Activated CD4-positive, alpha-beta memory T cell treated with anti-CD3 and anti-CD28 coated beads, Interleukin-2, amount 10 ng/mL, durations not matched to agents 7 days and 5 days (primary cell): ENCODE measurements at regions not wholly inside any gene's neighbourhood (a gene's known extent, or its start where the extent isn't known, plus 50 kb on each side); places are given as distances from the start of the nearest gene placed in this dataset.

Experiments
- CTCF ChIA-PET: fragments of 350-600 bp; sonication (Branson Sonifier 250); formaldehyde crosslinking; loops from one replicate; lab custom pipeline; 2021; ENCODE audit warnings: antibody characterized with exemption, inconsistent platforms; lab: Charles Lee
- POLR2A ChIA-PET: fragments of 350-600 bp; sonication (Branson Sonifier 250); formaldehyde crosslinking; loops from one replicate; lab custom pipeline; 2021; ENCODE audit warnings: antibody characterized with exemption; lab: Charles Lee
- DNase-seq: peaks from one replicate; pipeline ENCODE4 v3.0.0-alpha.2; 2020
- H3K27ac Mint-ChIP-seq: one replicate; pipeline ENCODE4 v1.8.0; 2021; ENCODE audit warnings: mild to moderate bottlenecking, mixed read lengths
- H3K27me3 Mint-ChIP-seq: one replicate; pipeline ENCODE4 v1.8.0; 2021; ENCODE audit warnings: mixed read lengths
- H3K36me3 Mint-ChIP-seq: one replicate; pipeline ENCODE4 v1.8.0; 2021; ENCODE audit warnings: low read depth, mixed read lengths
- H3K4me1 Mint-ChIP-seq: one replicate; pipeline ENCODE4 v1.8.0; 2021; ENCODE audit warnings: mixed read lengths
- H3K4me3 Mint-ChIP-seq: one replicate; pipeline ENCODE4 v1.8.0; 2021; ENCODE audit warnings: mild to moderate bottlenecking, mixed read lengths
- H3K9me3 Mint-ChIP-seq: one replicate; pipeline ENCODE4 v1.8.0; 2021; ENCODE audit warnings: mixed read lengths

DNA sequence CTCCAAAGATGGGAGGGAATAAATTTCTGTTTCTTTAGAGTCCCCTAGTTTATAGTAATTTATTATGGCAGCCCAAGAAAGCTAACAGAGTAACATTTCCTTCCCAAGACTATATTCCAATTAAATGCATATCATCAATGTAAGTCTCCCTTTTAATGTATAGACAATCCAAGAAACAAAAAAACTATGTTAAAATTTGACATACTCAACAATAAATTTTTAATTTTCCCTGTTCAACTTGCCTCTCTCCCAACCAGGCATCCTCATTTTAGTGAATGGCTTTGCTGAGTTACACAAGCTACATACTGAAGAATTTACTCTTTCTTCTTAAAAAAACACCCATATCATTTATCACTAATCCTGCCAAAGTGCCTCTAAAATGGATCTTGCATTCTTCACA is 1357.7 kb downstream of the PCDH9 start:
- H3K27ac Mint-ChIP-seq, result no peak overlapping the region
- POLR2A ChIA-PET, result no interaction called here
- H3K4me3 Mint-ChIP-seq, result no peak overlapping the region
- DNase-seq, result no peak
- no peaks in the 10 kb centered on the region for H3K27me3 Mint-ChIP-seq
- no peaks in the 10 kb centered on the region for H3K36me3 Mint-ChIP-seq
- H3K9me3 Mint-ChIP-seq, result peaks cover 1% of the 10 kb centered on the region
- CTCF ChIA-PET, result no interaction called here
- H3K4me1 Mint-ChIP-seq, result no peaks in the 10 kb centered on the region

DNA sequence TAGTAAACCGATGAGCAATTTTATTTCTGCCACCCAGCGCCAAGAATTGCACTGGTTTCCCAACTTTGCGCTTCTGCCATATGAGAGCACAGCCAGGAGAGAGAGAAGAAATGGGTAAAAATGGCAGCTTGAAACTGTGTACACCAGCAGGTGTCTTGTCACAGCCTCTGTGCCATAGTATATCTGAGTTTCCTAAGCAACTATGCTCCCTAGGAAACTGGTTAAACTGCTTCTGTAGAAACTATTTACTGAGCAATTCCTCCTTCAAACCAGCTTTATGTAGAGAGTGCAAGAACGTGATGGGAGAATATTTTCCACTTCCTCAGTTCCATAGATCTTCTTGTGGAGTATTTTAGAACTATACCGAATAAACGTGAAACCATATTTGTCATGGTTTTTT is 1361.3 kb downstream of the PCDH9 start:
- H3K36me3 Mint-ChIP-seq, result no peaks in the 10 kb centered on the region
- H3K4me3 Mint-ChIP-seq, result no peak overlapping the region
- no peaks in the 10 kb centered on the region for H3K4me1 Mint-ChIP-seq
- DNase-seq, result no peak
- H3K9me3 Mint-ChIP-seq, result peaks cover 4% of the 10 kb centered on the region
- CTCF ChIA-PET, result no interaction called here
- H3K27me3 Mint-ChIP-seq, result no peaks in the 10 kb centered on the region
- POLR2A ChIA-PET, result no interaction called here
- no peak overlapping the region for H3K27ac Mint-ChIP-seq

DNA sequence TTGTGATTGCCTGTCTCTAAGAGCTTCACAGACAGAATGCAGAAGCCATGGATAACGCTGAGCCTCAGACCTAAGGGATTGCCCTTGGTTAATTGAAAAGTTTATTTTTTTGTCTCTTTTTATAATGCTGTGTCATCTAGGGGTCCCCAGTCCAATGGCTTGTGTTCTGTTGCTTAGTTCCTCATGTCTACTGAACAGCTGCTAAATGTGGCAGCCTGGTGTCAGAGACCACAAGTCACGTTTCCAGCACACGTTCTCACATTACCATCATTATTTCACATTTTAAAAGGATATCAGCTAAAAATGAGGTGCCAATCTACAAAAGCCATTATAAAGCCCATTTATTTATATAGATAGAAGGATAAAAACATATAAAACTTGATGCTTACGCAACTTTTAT is 1362.0 kb downstream of the PCDH9 start:
- CTCF ChIA-PET, result no interaction called here
- Mint-ChIP-seq H3K4me1 (no peaks in the 10 kb centered on the region), H3K27me3 (no peaks in the 10 kb centered on the region), H3K9me3 (peaks cover 4% of the 10 kb centered on the region), H3K27ac (no peak overlapping the region), H3K36me3 (no peaks in the 10 kb centered on the region), H3K4me3 (no peak overlapping the region)
- POLR2A ChIA-PET, result no interaction called here
- no peak for DNase-seq

DNA sequence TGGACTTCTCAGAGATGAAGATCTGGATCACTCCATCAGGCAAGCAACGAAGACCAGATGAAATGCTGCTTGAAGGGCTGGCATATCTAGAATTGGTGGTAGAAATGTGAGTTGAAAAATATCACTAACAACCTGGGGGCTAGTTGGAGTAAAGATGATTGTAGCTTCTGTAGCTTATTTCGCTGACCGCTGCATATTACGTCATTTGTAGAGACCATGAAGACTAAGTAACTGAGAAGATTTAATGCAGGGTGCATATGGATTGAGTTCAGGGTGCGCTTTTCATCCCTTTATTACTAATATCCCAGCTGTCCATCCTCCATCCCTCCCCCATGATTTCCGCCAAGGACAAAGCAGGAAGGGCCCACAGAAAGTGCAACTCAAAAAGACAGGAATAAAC is 1364.0 kb downstream of the PCDH9 start:
- no peak overlapping the region for H3K27ac Mint-ChIP-seq
- POLR2A ChIA-PET, result no interaction called here
- H3K36me3 Mint-ChIP-seq, result no peaks in the 10 kb centered on the region
- DNase-seq, result no peak
- CTCF ChIA-PET, result no interaction called here
- H3K27me3 Mint-ChIP-seq, result no peaks in the 10 kb centered on the region
- no peak overlapping the region for H3K4me3 Mint-ChIP-seq
- no peaks in the 10 kb centered on the region for H3K4me1 Mint-ChIP-seq
- H3K9me3 Mint-ChIP-seq, result peaks cover 4% of the 10 kb centered on the region

DNA sequence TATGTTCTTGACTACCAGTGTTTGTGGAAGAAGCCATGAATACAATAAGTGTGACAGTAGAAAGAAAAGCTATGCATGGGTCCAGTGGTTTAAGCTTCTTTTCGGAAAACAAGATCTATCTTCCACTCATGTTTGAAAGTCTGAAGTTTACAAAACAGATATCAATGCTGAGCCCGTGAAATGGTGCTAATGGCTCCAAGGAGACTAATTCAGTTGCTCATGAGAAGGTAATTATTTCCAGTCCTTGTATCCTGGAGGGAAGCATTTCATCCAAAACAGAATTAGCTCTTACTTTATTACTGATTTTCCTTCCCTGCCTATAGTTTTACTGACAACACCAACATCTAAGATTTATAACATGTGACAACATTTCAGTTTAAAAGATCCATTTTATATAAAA is 1364.9 kb downstream of the PCDH9 start:
- H3K4me1 Mint-ChIP-seq, result no peaks in the 10 kb centered on the region
- H3K27me3 Mint-ChIP-seq, result no peaks in the 10 kb centered on the region
- no peak for DNase-seq
- POLR2A ChIA-PET, result no interaction called here
- no peak overlapping the region for H3K4me3 Mint-ChIP-seq
- H3K9me3 Mint-ChIP-seq, result peaks cover 4% of the 10 kb centered on the region
- no peaks in the 10 kb centered on the region for H3K36me3 Mint-ChIP-seq
- CTCF ChIA-PET, result no interaction called here
- no peak overlapping the region for H3K27ac Mint-ChIP-seq

DNA sequence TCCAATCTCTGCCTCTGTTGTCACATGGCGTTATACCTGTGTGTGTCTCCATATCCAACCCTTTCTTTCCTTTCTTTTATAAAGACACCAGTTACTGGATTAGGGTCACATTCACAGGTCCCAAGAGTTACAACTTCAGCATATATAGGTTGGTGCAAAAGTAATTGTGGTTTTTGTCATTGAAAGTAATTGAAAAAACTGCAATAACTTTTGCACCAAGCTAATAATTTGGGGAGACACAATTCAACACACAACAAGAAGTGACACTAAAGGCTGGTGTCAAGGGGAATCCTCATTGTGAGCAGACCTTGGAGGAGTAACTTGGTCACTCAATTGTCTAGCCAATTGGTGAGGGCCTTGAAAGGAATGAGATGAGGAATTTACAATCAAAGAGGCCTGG is 1366.1 kb downstream of the PCDH9 start:
- Mint-ChIP-seq H3K4me3 (no peak overlapping the region), H3K4me1 (no peaks in the 10 kb centered on the region), H3K9me3 (peaks cover 9% of the 10 kb centered on the region), H3K36me3 (no peaks in the 10 kb centered on the region), H3K27me3 (no peaks in the 10 kb centered on the region), H3K27ac (no peak overlapping the region)
- no peak for DNase-seq
- ChIA-PET CTCF (no interaction called here), POLR2A (no interaction called here)

DNA sequence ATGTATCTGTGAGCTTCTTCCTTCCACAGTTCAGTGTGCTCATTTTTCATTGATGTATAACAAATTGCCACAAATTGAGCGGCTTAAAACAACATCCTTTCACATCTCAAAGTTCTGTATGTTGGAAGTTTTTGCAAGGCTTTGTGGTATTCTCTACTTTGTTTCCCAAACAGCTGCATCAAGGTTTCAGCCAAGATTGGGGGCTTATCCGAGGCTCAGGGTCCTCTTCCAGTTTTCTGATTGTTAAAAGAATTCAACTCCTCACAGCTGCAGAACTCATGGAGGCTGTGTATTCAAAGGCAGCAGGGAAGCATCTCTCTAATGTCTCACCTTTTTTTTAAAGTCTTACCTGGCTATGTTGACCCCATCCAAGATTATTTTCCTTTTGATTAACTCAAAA is 1369.8 kb downstream of the PCDH9 start:
- H3K4me1 Mint-ChIP-seq, result no peaks in the 10 kb centered on the region
- peaks cover 5% of the 10 kb centered on the region for H3K9me3 Mint-ChIP-seq
- H3K27ac Mint-ChIP-seq, result no peak overlapping the region
- no peak for DNase-seq
- ChIA-PET CTCF (no interaction called here), POLR2A (no interaction called here)
- H3K27me3 Mint-ChIP-seq, result no peaks in the 10 kb centered on the region
- H3K4me3 Mint-ChIP-seq, result no peak overlapping the region
- no peaks in the 10 kb centered on the region for H3K36me3 Mint-ChIP-seq

DNA sequence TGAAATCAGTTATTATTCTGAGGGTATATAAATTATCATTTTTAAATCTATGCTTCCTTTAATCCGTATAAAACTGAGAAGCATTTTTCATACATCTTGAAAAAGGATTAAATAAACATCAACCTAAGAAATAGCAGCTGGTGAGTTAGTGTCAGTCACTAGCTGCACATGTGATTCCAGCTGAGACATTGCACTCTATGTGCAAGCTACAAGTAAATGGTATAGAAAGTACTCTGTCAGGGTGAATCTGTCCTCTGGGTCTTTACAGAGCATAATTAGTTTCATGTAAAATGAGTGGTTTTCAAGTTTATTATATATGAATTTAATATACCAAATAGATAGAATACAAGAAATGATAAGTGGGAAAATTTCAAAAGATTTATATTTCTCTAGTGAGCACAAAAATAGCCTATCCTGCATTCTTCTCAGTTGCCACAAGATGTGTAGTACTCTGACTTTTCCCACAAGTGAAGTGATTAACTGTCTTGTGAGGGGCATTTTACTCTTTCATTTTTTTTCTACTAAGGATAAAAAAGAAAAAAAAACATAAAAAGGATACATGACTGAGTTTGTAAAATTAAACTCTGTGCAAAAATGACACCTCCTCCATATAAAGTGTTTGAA is 1372.1 kb downstream of the PCDH9 start:
- H3K4me1 Mint-ChIP-seq, result no peaks in the 10 kb centered on the region
- no peak overlapping the region for H3K27ac Mint-ChIP-seq
- H3K9me3 Mint-ChIP-seq, result peaks cover 5% of the 10 kb centered on the region
- POLR2A ChIA-PET, result no interaction called here
- no peak for DNase-seq
- no peaks in the 10 kb centered on the region for H3K36me3 Mint-ChIP-seq
- CTCF ChIA-PET, result no interaction called here
- no peak overlapping the region for H3K4me3 Mint-ChIP-seq
- no peaks in the 10 kb centered on the region for H3K27me3 Mint-ChIP-seq

DNA sequence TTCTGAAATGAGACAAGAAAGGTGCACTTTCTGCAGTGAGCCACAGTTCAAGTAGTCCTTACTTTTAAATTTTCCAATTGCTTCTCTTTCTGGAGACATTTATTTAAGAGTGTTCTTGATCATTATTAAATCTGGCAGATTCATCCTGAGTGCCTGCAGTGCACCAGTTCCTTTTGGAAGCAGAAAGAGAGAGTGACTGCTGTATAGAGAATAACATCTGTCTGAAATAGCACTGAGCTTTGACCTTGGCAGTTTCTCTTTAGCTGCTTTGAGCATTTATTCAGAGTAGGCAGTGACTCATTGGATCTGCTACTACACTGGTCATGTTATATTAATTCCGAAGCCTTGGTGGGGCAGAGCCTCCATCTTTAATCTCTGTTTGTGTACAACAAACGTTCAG is 1373.7 kb downstream of the PCDH9 start:
- Mint-ChIP-seq H3K4me1 (no peaks in the 10 kb centered on the region), H3K27ac (no peak overlapping the region), H3K27me3 (no peaks in the 10 kb centered on the region), H3K36me3 (no peaks in the 10 kb centered on the region), H3K4me3 (no peak overlapping the region), H3K9me3 (peaks cover 5% of the 10 kb centered on the region)
- no peak for DNase-seq
- CTCF ChIA-PET, result no interaction called here
- POLR2A ChIA-PET, result no interaction called here

DNA sequence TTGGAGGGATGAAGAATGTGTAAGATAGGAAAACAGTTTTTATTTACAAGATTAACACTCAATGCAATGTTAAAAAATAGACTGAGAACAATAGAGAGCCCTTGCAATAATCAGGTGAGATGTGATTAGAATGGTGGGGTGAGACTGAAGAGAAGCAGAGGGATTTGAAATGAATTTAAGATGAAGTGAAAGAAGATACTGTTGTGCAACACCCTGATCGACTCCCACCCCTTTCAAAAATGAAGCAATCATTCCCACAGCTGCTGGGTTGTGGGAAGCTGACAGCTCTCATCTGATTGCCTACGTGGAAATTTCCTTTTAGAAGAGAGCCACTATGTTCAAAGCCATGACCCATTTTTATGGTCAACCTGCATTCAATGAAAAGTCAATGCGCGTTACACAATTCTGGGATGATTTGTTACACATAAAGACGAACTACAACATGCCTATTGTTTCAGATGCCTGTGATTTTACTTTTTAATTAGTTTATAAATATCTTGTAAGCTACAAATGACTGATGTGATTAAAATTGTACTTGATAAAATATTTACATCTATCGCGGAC is 1374.8 kb downstream of the PCDH9 start:
- Mint-ChIP-seq H3K27me3 (no peaks in the 10 kb centered on the region), H3K27ac (no peak overlapping the region), H3K36me3 (no peaks in the 10 kb centered on the region), H3K4me1 (no peaks in the 10 kb centered on the region), H3K9me3 (peaks cover 5% of the 10 kb centered on the region), H3K4me3 (no peak overlapping the region)
- POLR2A ChIA-PET, result no interaction called here
- CTCF ChIA-PET, result no interaction called here
- no peak for DNase-seq

DNA sequence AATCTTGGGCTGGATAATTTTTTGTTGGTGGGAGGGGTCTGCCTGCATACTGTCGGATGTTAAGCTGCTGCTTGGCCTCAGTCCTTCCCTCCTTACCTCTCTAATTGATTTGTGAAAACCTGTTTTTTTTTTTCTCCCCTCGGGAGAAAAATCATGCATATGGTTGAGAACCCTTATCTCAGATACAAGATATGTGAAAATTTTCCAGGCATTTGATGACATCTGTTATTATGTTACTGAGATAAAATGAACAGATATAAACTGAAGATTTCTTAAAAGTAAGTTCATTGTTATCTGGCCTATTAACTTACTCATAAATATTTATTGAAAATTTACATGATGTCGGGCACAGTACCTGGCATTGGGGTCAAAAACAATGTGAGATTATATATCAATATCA is 1375.7 kb downstream of the PCDH9 start:
- ChIA-PET CTCF (no interaction called here), POLR2A (no interaction called here)
- Mint-ChIP-seq H3K4me3 (no peak overlapping the region), H3K9me3 (peaks cover 2% of the 10 kb centered on the region), H3K4me1 (no peaks in the 10 kb centered on the region), H3K27ac (no peak overlapping the region), H3K36me3 (no peaks in the 10 kb centered on the region), H3K27me3 (no peaks in the 10 kb centered on the region)
- DNase-seq, result no peak

DNA sequence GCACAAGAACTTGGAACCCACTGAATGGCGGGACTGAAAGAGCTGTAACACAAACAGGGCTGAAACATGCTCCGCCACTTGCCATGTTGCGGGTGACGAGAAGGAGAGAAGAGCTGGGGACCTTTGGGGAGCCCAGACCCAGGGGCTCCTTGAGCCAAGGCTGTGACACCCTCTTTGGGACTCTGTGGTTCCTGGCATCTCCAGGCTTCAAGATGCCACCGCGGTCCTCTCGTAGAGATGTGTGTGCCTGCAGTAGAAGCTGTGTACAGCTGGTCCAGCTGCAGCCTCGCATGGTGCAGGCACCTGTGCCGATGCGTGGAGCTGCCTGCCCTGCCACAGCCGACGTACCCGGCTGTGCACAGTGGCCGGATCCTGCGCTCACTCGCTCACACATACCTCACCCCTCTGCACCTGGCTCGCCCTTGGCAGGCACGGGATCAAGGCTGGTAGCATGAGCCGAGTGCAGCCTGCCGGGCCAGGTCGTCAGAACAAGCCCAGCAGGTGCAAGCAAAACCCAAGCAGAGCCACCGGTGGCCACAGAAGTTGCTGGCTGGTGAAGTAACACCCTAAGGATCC is 1385.8 kb downstream of the PCDH9 start:
- DNase-seq, result no peak
- Mint-ChIP-seq H3K9me3 (peaks cover 11% of the 10 kb centered on the region), H3K4me3 (no peak overlapping the region), H3K27me3 (no peaks in the 10 kb centered on the region), H3K27ac (no peak overlapping the region), H3K4me1 (no peaks in the 10 kb centered on the region), H3K36me3 (no peaks in the 10 kb centered on the region)
- CTCF ChIA-PET, result no interaction called here
- POLR2A ChIA-PET, result no interaction called here

DNA sequence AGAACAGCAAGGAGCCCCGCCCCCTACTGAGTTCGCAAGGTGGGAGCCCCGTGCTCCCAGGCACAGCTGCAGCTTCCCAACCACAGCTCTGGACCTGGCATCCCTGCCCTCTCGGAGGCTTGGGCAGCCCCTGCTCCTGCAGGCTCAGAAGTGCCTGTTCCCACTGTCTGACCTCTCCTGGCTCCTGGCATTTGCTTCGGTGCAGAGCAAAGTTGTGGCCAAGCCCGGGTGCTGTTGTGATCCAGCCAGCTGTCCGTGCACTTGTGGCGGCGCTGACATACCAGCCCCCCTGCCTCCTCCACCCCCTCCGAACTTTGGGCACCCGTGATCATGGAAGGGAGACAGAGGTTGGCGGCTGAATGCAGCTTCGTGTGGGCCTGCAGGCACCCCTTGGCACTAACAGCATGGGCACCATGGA is 1386.8 kb downstream of the PCDH9 start:
- ChIA-PET CTCF (no interaction called here), POLR2A (no interaction called here)
- Mint-ChIP-seq H3K4me1 (no peaks in the 10 kb centered on the region), H3K27ac (no peak overlapping the region), H3K27me3 (no peaks in the 10 kb centered on the region), H3K9me3 (peaks cover 9% of the 10 kb centered on the region), H3K4me3 (no peak overlapping the region), H3K36me3 (no peaks in the 10 kb centered on the region)
- no peak for DNase-seq

DNA sequence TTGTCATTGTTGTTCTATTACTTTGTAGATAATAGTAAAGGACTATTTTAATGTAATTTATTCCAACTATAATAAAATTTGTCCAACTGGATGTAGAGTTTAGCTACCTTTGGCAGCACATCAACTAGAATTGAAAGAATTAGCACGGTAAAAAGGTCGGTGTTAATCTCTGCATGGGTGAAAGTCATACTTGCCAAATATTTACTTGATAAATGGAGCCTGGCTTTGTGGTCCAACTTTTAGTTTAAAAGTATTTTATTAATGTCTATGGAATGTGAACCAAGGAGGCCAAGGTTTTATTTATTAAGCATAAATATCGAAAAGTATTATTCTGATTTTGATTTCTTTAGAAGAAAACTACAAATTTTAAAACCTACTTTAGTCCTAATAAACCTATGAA is 1389.0 kb downstream of the PCDH9 start:
- H3K4me3 Mint-ChIP-seq, result no peak overlapping the region
- no peaks in the 10 kb centered on the region for H3K4me1 Mint-ChIP-seq
- H3K27me3 Mint-ChIP-seq, result no peaks in the 10 kb centered on the region
- DNase-seq, result no peak
- no peak overlapping the region for H3K27ac Mint-ChIP-seq
- no peaks in the 10 kb centered on the region for H3K36me3 Mint-ChIP-seq
- peaks cover 5% of the 10 kb centered on the region for H3K9me3 Mint-ChIP-seq
- CTCF ChIA-PET, result no interaction called here
- POLR2A ChIA-PET, result no interaction called here
